ENCODE measurements at regions not wholly inside any gene's neighbourhood (a gene's known extent, or its start where the extent isn't known, plus 50 kb on each side); places are given as distances from the start of the nearest gene placed in this dataset.
"Not testable (repeated sequence)": the region's sequence is repeated elsewhere in the genome, so short reads cannot be mapped to it uniquely, and the experiment has no call there.

DNA sequence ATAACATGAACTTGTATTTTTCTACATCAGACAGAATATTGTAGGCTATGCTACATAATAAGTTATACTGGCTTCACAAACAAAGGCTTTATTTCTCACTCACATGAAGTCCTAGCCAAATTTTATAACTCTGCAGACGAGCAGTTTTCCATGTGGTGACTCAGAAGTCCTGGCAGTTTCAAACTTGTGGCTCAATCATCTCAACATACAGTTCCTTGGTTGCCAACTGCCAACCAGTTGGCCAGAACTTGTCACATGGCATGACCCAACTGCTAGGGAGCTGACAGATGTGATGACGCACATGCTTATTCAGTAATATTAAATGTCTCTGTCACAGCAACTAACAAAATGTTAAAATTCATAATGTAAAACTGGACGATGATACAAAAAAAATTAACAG is 63.8 kb upstream of the ZC3H15 start:
- peak; percentile 94 to 96 for DNase-seq (ENCODE audit: low read depth in 2 of 2)
- no peak for TF ChIP-seq CTCF (IDR thresholded peaks at IDR 0.05; ENCODE audit: low read depth, low read length)
- H3K4me3 ChIP-seq (replicated peaks in 1 of 2; ENCODE audit: low read depth in 2 of 2, low read length in 2 of 2) = no peak overlapping the region

GRCh38 chr2:186423481-186423880 is 62.6 kb upstream of the ZC3H15 start:
- no peak for TF ChIP-seq CTCF (IDR thresholded peaks at IDR 0.05; ENCODE audit: low read depth, low read length)
- DNase-seq (ENCODE audit: low read depth in 2 of 2) = no peak
- H3K4me3 ChIP-seq (replicated peaks in 1 of 2; ENCODE audit: low read depth in 2 of 2, low read length in 2 of 2) = no peak overlapping the region

GRCh38 chr2:186424265-186424664 is 61.8 kb upstream of the ZC3H15 start:
- no peak overlapping the region for H3K4me3 ChIP-seq (replicated peaks in 1 of 2; ENCODE audit: low read depth in 2 of 2, low read length in 2 of 2)
- no peak for DNase-seq (ENCODE audit: low read depth in 2 of 2)
- no peak for TF ChIP-seq CTCF (IDR thresholded peaks at IDR 0.05; ENCODE audit: low read depth, low read length)

- no peak for TF ChIP-seq CTCF (IDR thresholded peaks at IDR 0.05; ENCODE audit: low read depth, low read length)
- no peak overlapping the region for H3K4me3 ChIP-seq (replicated peaks in 1 of 2; ENCODE audit: low read depth in 2 of 2, low read length in 2 of 2)
- DNase-seq (ENCODE audit: low read depth in 2 of 2) = no peak
Measured at GRCh38 chr2:186425576-186425975, 60.5 kb upstream of the ZC3H15 start.

- no peak for TF ChIP-seq CTCF (IDR thresholded peaks at IDR 0.05; ENCODE audit: low read depth, low read length)
- H3K4me3 ChIP-seq (replicated peaks in 1 of 2; ENCODE audit: low read depth in 2 of 2, low read length in 2 of 2) = no peak overlapping the region
- no peak for DNase-seq (ENCODE audit: low read depth in 2 of 2)
Measured at GRCh38 chr2:186426153-186427016, 59.7 kb upstream of the ZC3H15 start.

DNA sequence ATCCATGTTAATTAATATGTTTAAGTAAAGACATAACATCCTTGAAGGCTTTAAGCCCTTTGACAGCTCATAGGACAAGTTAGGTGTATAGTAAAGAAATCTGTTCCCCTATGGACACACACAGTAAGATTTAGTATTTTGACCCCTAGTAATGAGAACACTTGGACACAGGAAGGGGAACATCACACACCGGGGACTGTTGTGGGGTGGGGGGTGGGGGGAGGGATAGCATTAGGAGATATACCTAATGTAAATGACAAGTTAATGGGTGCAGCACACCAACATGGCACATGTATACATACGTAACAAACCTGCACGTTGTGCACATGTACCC is 59.1 kb upstream of the ZC3H15 start:
- not testable (repeated sequence) for DNase-seq (ENCODE audit: low read depth in 2 of 2); H3K4me3 ChIP-seq (replicated peaks in 1 of 2; ENCODE audit: low read depth in 2 of 2, low read length in 2 of 2)

DNA sequence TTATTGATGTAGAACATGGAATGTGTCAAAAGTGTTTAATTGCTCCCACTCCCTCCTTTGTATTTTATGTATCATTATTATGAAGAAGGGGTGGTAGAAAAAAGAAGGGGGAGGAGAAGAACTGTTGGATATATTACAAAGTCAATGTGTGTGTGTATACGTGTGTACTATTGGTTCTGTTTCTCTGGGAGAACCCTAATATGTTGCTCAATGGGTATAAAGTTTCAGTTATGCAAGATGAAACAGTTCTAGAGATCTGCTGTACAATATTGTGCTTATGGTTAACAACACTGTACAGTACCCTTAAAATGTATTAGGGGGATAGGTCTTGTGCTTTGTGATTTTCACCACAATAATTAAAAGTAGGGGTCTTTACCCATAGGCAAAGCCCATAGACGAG is 58.1 kb upstream of the ZC3H15 start:
- no peak for TF ChIP-seq CTCF (IDR thresholded peaks at IDR 0.05; ENCODE audit: low read depth, low read length)
- no peak for DNase-seq (ENCODE audit: low read depth in 2 of 2)
- no peak overlapping the region for H3K4me3 ChIP-seq (replicated peaks in 1 of 2; ENCODE audit: low read depth in 2 of 2, low read length in 2 of 2)
